ENCODE measurements at regions not wholly inside any gene's neighbourhood (a gene's known extent, or its start where the extent isn't known, plus 50 kb on each side); places are given as distances from the start of the nearest gene placed in this dataset.

GRCh38 chr12:92444763-92445162 lies 258.0 kb upstream of the PLEKHG7 start:
- no peak for DNase-seq
- CTCF ChIA-PET, result no interaction called here

GRCh38 chr12:92442782-92443181 lies 260.0 kb upstream of the PLEKHG7 start:
- no peaks in the 10 kb centered on the region for H3K36me3 Mint-ChIP-seq (ENCODE audit: insufficient read depth, unreplicated experiment)
- peak overlapping the region; percentile 63 for H3K27ac Mint-ChIP-seq (ENCODE audit: unreplicated experiment)
- CTCF ChIA-PET, result interaction anchor here (0.7 to 1.0 kb wide), 2 partner anchors 230 to 298 kb away, joined by 3 to 4 read pairs; no protein-coding TSS in a partner anchor
- no peak for TF ChIP-seq CTCF (IDR thresholded peaks at IDR 0.05; ENCODE audit: unreplicated experiment)
- peaks cover 38% of the 10 kb centered on the region for H3K4me1 Mint-ChIP-seq (ENCODE audit: low read depth, unreplicated experiment)
- no TSS peak for BruUV-seq (replicated peaks)
- no peak overlapping the region for H3K4me3 Mint-ChIP-seq (ENCODE audit: low read depth, unreplicated experiment)
- H3K9me3 Mint-ChIP-seq (ENCODE audit: low read depth, unreplicated experiment), result peaks cover 3% of the 10 kb centered on the region
- intact Hi-C loops (cut with micrococcal nuclease; ENCODE audit: unreplicated experiment), result loop anchor here (10.0 kb wide), 1 partner anchor 102 kb away; no protein-coding TSS in a partner anchor
- peak; percentile 33 for DNase-seq
- no peaks in the 10 kb centered on the region for H3K27me3 Mint-ChIP-seq (ENCODE audit: unreplicated experiment)

More at GRCh38 chr12:92444763-92445162, 258.0 kb upstream of the PLEKHG7 start:
- Mint-ChIP-seq H3K36me3 (ENCODE audit: insufficient read depth, unreplicated experiment) (no peaks in the 10 kb centered on the region), H3K9me3 (ENCODE audit: low read depth, unreplicated experiment) (peaks cover 5% of the 10 kb centered on the region), H3K27ac (ENCODE audit: unreplicated experiment) (no peak overlapping the region), H3K27me3 (ENCODE audit: unreplicated experiment) (no peaks in the 10 kb centered on the region), H3K4me3 (ENCODE audit: low read depth, unreplicated experiment) (no peak overlapping the region), H3K4me1 (ENCODE audit: low read depth, unreplicated experiment) (peaks cover 31% of the 10 kb centered on the region)
- no TSS peak for BruUV-seq (replicated peaks)
- intact Hi-C loops (cut with micrococcal nuclease; ENCODE audit: unreplicated experiment), result loop anchor here (10.0 kb wide), 1 partner anchor 100 kb away; no protein-coding TSS in a partner anchor
- no peak for TF ChIP-seq CTCF (IDR thresholded peaks at IDR 0.05; ENCODE audit: unreplicated experiment)

GRCh38 chr12:92440072-92440471 lies 262.7 kb upstream of the PLEKHG7 start:
- no peak for TF ChIP-seq CTCF (IDR thresholded peaks at IDR 0.05; ENCODE audit: unreplicated experiment)
- Mint-ChIP-seq H3K27ac (ENCODE audit: unreplicated experiment) (no peak overlapping the region), H3K36me3 (ENCODE audit: insufficient read depth, unreplicated experiment) (no peaks in the 10 kb centered on the region), H3K27me3 (ENCODE audit: unreplicated experiment) (no peaks in the 10 kb centered on the region), H3K4me1 (ENCODE audit: low read depth, unreplicated experiment) (peaks cover 24% of the 10 kb centered on the region), H3K9me3 (ENCODE audit: low read depth, unreplicated experiment) (peaks cover 2% of the 10 kb centered on the region), H3K4me3 (ENCODE audit: low read depth, unreplicated experiment) (no peak overlapping the region)
- CTCF ChIA-PET, result interaction anchor here (0.9 kb wide), 1 partner anchor 11 kb away, joined by 3 read pairs; no protein-coding TSS in a partner anchor
- no TSS peak for BruUV-seq (replicated peaks)
- intact Hi-C loops (cut with micrococcal nuclease; ENCODE audit: unreplicated experiment), result loop anchor here (10.0 kb wide), 1 partner anchor 105 kb away; no protein-coding TSS in a partner anchor
- no peak for DNase-seq

DNA sequence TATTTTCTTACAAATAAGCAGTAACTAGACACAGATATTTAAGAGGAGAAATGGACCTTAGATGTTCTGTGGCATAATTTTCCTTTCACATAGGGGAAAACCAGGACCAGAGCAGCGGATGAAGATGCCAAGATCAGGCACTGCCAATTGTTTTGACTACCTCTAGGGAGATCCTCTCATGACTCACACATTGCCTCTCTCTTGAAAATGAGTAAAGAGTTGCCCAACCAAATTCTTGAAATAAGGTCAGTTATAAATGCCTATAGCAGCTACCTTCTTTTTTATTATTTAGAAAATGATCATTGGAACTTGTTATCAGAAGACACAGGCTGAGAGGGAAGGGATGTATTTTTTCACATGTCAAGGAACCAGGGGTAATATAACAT lies 263.4 kb upstream of the PLEKHG7 start:
- no peaks in the 10 kb centered on the region for H3K36me3 Mint-ChIP-seq (ENCODE audit: insufficient read depth, unreplicated experiment)
- no peaks in the 10 kb centered on the region for H3K27me3 Mint-ChIP-seq (ENCODE audit: unreplicated experiment)
- CTCF ChIA-PET, result interaction anchor here (0.9 kb wide), 1 partner anchor 10 kb away, joined by 3 read pairs; no protein-coding TSS in a partner anchor
- BruUV-seq (replicated peaks), result no TSS peak
- DNase-seq, result no peak
- peaks cover 2% of the 10 kb centered on the region for H3K9me3 Mint-ChIP-seq (ENCODE audit: low read depth, unreplicated experiment)
- H3K4me1 Mint-ChIP-seq (ENCODE audit: low read depth, unreplicated experiment), result peaks cover 24% of the 10 kb centered on the region
- no peak overlapping the region for H3K27ac Mint-ChIP-seq (ENCODE audit: unreplicated experiment)
- H3K4me3 Mint-ChIP-seq (ENCODE audit: low read depth, unreplicated experiment), result no peak overlapping the region
- TF ChIP-seq CTCF (IDR thresholded peaks at IDR 0.05; ENCODE audit: unreplicated experiment), result no peak
- intact Hi-C loops (cut with micrococcal nuclease; ENCODE audit: unreplicated experiment), result no loop called here

Data from Calu3 (cell line).